ENCODE measurements at regions not wholly inside any gene's neighbourhood (a gene's known extent, or its start where the extent isn't known, plus 50 kb on each side); places are given as distances from the start of the nearest gene placed in this dataset.
"Not testable (repeated sequence)": the region's sequence is repeated elsewhere in the genome, so short reads cannot be mapped to it uniquely, and the experiment has no call there.

DNA sequence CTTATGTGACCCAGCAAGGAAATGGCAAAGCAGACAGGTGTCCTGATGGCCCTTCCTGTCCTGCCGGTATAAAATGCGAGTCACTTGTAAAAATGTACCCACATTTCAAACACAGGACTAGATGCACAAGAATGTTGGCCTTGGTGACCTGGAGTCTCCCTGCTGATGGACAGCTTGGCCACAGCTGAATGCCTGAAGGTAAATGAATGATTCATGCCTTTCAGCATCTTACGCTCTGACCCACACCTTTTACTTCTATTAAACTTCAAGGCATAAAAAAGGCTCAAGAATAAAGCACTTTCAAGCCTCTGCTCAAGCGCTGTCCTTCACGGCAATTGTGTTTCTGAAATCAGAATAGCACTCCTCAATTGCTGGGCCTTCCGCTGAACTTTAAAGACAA lies 228.0 kb upstream of the SLCO3A1 start:
- no peak for DNase-seq

DNA sequence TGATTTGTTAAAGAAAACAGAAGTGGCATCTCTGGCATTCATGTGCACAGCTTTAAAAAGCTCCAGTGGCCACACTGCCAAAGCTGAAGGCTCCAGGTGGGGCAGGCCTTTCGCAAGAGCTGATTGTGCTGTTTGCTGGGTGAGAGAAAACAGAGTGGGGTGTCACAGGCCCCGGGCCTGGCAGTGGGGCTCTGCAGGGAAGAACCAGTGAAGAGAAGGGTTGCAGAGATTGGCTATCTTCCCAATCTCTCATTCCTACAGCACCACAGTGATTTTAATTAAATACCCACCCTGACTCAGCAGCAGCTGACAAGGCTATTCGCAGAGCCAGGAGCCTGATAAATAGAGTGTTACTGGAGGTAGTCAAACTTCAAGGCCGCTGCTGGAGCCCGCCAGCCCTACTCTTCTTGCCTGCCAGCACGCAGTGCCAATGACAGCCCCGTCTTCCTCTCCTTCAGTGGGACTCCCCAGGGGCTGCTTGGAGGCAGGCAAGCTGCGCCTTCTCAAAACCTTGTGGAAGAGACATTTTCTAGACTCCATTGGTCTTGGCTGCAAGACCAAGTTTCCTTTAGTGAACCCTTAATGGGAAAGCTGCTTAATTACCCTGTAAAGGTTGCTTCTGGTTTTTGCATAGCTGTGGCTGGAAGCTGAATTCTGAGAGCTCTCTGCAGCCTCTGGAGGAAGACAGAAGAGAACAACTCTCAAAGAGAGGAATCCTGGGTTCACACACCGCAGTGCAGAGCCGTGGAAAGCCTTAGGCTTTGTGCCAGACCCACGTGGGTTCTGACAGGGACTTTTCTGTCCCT lies 225.8 kb upstream of the SLCO3A1 start:
- DNase-seq: no peak

DNA sequence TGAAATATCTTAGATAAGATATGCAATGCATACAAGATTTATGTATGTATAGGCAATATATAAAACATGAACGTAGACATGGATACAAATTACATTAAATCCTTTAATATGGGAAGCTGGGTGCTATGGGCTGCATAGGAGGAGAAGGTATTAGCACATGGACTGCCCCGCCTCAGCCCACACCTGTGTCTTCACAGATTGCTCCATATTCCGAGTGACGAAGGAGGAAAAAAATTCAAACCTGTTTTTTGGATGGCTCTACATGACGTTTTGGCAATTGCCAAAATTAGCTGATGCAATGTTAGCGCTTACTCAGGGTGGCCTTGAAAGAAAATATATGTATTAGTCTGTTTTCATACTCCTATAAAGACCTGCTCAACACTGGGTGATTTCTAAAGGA lies 223.4 kb upstream of the SLCO3A1 start:
- no peak for DNase-seq

DNA sequence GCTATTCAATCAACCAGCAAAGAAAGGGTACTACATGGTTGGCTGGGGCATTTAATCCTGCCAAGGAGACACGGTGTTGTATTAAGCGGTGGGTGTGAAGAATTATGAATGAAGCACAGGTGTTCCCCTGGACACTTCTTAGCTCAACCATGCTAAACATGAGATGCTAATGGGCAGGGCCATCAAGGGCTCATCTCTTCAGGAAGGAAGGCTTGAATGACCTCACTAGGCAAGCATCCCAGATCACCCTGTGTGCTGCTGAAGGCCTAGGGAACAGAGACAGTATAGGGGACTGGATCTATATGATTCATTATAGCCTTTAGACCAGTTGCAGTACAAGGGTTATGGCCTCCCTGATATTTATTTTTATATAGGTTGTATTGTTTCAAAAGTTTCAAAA lies 221.3 kb upstream of the SLCO3A1 start:
- no peak for DNase-seq

DNA sequence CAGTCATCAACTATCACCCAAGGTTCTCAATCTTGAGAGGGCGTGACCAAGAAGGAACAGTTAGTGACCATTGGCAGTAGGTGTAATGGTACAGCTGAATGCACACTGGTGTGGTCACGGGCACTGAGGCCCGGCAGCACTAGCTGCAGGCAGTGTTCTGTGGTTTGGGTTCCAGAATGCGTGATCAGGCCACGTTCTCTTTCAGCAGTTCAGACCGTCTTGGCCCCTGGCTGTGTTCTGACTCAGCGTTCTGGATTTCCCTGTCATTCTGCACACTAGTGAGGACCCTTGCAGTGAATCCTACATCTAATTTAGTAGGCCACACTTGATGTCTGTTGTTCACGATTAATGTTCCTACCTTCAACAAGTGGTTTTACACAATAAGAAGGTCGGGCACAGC lies 220.5 kb upstream of the SLCO3A1 start:
- no peak for DNase-seq

DNA sequence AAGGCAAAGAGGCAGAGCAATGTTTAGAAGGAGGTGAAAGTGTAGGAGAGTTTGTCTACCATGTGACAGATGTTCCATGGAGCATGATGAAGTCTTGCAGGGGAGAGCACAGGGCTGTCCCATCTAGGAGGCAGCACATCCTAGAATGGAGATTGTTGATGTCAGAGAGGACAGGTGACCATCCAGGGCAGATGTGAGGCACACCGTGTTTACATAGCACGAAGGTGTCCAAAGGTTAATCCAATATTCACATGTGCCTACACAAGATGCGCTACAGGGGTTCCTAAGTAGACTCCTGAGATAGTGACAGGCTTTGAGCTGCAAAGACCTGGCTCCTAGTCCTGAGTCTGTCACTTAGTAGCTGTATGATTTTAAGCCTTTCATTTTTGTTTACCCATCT lies 219.3 kb upstream of the SLCO3A1 start:
- DNase-seq: no peak

DNA sequence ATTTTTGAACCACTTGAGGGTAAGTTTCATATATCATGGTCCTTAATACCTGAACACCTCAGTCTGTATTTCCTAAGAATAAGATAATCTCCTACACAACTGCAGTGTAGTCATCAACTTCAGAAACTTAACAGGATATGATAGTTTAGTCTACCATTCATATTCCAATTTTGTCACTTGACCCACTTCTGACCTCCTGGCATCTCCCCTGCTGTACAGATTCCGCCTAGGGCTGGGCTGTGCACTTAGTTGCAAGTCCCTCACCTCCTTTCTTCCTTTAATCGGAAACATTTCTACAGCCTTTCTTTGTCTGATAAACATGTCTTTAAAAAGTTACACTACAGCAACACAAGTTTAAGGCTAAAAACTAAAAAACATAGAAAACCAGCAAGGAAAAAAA lies 218.4 kb upstream of the SLCO3A1 start:
- no peak for DNase-seq

DNA sequence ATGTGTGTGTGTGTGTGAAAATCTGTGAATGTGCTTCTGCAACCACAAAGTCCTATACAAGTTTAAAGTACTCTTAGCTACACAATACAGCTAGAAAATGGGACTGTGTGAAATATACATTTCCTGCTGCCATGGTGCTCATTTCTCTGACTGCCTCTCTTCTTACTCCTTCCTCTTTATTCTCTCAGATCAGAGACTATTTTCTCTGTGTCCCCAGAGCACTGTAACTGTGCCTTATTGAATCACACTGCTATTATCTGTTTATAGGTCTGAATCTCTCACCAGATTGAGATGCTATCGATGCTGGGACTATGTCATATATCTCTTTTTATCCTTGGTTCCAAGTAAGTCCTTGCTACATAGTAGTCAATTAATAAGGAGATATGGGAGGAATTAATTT lies 217.9 kb upstream of the SLCO3A1 start:
- DNase-seq: no peak

DNA sequence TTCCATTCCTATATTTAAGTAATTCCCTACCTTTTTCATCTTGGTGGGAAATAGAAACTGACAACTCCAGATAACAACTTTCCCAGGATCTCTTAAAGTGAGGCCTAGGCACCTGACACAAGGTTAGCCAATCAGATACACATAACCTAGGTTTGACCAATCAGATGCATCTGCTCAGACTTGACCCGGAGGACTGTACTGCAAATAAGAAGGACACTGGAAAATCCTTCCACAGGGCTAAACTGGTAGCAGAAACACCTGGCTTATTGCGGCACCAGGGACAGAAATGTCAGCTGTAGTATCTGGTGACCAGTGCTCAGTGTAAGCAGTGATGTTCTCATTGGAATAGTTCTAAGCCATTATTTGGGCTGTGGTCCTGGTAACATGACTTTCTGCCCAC lies 204.5 kb upstream of the SLCO3A1 start:
- DNase-seq: no peak

DNA sequence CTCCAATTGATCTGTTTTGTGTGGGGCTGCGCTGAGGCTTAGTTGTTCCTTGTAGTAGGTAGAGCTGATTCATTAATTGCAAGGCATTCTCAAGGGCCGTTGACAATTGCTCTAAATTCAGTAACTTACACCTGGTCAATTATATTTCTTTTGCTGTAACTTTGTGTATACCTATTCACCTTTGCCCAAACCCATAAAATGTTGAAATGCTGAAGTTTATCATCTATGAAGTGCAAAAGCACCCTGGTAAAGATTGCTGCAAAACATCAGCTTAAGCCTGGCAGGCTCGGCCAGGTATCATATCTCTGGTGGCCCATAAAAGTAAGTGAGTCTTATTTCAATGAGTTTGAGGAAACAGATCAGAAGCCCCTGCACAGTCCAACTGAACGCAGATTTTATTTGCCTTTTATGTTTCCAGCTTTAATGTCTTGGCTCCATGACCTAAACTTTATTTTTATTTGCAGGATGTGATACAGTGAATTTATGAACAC lies 203.6 kb upstream of the SLCO3A1 start:
- DNase-seq: no peak

DNA sequence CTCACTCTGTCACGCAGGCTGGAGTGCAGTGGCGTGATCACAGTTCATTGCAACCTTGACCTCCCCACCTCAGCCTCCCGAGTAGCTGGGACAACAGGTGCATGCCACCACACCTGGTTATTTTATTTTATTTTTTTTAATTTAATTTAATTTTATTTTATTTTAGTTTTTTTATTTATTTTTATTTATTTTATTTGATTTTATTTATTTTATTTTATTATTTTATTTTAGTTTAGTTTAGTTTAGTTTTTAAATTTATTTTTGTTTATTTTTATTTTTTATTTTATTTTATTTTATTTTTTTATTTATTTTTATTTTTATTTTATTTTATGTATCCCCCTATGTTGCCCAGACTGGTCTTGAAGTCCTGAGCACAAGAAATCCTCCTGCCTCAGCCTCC lies 202.3 kb upstream of the SLCO3A1 start:
- DNase-seq: no peak

DNA sequence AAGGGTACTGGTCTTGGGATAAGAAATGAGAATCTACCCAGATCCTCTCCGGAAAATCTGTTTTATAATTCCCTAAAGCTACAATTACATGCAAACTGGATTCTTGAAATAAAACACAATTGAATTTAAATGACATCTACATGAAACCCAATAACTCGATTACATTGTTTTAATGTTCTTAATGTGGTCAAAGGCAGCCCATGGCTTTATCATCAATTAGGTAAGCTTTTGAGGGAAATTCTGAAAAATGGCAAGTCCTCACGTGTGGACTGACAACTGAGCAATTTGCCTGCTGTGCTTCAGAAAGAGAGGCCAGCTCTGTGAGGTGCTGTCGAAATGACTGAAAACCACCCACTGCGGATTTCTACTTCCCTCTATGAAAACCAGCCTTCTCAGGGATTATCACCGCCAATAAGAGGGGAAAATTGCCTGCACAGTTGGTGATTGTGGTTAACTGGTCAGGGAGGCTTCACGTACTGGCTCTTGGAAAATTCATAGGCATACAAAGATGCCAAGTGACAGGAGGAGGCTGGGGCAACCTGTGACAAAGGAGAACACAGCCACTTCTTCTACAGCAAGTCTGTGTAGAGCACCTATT lies 200.8 kb upstream of the SLCO3A1 start:
- no peak for DNase-seq

DNA sequence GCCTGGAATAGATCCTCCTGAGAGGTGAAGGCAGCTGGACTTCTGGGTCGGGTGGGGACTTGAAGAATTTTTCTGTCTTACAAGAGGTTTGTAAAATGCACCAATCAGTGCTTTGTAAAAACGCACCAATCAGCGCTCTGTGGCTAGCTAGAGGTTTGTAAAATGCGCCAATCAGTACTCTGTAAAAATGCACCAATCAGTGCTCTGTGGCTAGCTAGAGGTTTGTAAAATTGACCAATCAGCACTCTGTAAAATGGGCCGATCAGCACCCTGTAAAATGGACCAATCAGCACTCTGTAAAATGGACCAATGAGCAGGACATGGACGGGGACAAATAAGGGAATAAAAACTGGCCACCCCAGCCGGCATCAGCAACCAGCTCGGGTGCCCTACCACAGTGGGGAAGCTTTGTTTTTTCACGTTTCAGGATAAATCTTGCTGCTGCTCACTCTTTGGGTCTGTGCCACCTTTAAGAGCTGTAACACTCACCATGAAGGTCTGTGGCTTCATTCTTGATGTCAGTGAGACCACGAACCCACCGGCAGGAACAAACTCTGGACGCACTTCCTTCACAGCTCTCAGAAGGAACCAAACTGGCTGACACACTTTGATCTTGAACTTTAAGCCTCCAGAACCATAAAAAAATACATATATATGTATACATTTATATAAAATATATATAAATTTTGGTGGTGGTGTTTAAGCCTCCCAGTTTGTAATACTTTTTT lies 197.8 kb upstream of the SLCO3A1 start:
- not testable (repeated sequence) for DNase-seq

DNA sequence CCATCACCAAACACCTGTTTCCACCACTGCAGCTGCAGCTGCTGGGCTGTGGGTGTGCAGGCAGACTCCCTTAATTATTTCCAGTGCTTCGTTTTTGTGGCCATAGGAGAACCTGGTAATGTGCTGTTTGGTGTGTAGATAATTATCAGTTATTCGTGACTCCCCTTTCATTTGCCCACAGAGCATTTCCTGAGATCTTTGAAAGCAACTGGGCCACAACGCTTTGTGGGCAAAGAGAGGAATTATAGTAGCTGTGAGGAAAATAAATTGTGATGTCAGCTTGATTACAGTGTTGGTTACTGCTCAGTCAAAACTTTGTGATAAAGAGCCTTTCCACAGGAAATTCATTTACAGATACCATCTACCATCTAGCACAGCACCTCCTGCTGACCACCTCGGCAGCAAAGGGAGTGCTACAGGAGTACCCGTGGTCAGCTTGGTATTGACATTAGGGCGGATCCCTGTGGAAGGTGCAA lies 193.3 kb upstream of the SLCO3A1 start:
- DNase-seq: no peak

DNA sequence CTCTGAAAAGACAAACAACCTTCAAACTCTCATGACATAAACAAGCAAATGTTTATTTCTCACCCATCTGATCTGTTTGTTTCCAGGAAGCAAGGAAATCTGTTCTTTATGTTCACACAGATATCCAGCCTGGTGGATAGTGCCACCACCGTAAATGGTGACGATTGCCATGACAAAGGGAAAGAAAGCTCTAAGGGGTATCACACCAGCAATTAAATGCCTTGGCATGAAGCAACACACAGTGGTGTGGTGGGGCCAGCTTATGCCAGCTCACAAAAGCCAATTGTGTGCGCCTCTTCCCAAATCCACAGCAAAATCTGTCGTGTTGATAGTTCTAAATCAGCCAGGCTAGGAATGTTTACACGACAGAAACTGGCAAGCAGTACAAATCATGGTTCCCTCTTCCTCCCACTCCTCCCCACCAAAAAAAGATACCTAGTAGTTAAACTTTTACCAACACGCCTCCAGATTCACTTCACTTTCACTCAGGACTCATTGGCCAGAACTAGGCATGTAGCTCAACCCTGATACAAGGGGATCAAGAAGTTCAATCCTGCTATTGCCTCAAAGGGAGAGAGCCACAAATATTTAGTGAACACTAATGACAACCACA lies 189.2 kb upstream of the SLCO3A1 start:
- DNase-seq: no peak

DNA sequence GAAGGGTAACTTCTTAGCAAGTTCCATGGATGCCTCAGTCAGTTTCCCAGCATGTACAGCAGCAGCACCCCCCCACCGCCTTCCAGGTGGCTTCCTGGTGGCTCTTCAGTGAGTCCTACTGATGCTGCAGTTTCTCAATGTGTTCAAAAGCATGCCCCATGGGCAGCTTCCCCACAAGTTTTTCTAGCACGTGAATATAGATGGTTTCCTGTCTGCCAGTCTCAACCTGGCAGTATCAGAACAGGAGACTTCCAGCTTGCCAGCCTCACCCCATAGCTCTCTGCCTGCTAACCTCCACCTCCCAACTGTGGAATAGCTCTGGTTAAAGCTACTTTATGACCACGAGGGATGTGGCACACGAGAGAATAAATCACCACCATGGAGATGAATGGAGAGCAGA lies 188.3 kb upstream of the SLCO3A1 start:
- no peak for DNase-seq

DNA sequence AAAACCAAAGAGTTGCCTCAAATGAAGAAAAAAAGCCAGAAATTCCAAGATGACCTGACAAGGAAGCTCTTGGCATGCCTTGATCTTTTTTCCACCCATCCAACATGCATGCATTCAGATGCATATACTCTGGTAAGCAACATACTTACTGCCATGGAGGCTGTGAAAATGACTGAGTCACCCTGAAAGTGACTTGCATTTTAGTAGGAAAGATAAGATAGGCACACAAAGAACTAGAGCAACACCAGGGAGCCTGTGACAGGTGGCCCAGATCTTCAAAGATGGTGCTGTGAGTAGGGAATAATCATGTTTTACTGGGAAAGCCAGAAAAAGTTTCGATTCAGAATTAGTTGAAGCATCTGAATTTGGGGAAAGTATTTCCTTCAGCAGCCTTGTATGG lies 185.1 kb upstream of the SLCO3A1 start:
- DNase-seq: no peak

DNA sequence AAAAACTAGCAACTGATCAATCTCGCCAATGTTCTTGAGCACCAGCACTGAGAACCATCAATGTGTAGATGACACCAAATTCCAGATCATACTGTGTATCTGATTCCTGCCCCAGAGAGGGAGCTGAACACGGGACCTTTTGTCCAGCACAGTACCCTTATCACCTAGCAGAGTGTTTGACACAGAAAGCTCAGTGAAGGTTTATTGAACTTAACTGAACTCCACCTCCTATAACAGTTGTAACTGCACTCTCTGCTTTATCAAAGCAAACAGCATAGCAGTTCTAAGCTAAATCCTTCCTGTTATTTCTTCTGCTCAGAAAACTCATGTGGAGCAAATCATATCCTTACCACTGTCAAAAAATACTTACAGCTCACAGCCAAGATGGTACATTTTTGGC lies 183.4 kb upstream of the SLCO3A1 start:
- DNase-seq: no peak

DNA sequence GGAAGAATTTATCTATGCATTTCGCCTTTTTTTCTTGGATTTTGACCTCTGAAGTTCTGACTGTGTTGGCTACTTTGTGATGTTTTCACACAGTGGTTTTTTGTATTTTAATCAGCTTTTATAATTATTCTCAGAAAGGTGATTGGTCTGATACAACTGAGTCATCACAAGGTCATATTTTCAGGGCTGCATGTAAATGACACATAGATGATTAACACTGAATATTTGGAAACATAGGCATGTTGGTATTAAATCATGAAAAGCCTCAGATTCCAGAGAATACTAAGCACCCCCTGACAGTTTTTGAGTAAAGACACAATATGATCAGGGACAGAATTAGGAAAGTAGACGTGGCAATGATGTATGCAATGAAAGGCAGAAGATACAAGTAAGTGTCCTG lies 175.5 kb upstream of the SLCO3A1 start:
- peak; percentile 7 for DNase-seq

DNA sequence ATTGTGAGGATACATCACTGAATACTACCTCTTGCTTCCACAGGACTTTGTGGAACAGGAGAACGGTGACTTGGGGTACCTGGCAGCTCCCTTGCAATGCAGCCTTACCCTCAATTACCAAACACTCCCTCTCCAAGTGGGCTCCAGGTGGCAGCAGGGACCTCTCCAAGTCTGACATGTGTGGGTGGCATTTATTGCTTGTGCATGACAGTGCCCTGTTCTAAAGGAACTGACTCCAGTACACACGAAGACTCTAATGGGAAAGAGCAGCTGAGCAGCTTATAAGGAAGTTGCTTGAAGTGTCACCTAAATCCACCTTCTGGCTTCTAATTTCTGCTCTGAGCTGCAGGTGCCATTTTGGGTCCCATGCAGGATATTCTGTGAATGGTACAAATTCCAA lies 174.1 kb upstream of the SLCO3A1 start:
- no peak for DNase-seq

DNA sequence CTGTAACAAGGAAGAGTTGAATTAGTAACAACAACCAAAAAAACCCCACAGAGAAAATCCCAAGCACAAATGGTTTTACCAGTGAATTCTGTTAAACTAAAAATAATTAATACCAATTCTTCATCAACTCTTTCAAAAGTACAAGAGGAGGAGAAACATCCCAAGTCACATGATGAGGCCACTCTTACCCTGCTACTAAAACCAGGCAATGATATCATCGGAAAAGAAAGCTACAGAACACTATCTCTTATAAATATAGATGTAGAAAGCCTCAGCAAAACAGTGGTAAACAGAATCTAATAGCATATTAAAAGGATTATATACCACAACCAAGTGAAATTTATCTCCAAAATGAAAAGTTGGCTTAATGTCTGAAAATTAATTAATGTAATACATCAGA lies 168.1 kb upstream of the SLCO3A1 start:
- no peak for DNase-seq

DNA sequence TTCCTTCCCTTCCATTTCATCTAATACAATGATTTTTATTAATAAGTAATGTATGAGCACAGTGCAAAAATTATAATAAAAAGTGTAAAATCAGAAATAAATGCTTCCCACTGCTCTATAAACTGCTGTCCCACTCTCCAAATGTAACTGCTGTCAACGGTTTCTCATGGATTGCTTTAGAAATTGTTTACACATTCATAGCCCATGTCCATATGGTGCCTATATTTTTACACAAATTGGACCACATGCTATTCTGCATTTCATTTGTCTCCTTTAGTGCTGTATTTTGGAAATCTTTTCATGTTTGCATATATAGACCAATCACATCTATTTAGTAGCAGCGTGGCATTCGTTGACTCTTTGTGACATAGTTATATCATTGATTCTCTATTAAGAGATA lies 164.7 kb upstream of the SLCO3A1 start:
- no peak for DNase-seq

DNA sequence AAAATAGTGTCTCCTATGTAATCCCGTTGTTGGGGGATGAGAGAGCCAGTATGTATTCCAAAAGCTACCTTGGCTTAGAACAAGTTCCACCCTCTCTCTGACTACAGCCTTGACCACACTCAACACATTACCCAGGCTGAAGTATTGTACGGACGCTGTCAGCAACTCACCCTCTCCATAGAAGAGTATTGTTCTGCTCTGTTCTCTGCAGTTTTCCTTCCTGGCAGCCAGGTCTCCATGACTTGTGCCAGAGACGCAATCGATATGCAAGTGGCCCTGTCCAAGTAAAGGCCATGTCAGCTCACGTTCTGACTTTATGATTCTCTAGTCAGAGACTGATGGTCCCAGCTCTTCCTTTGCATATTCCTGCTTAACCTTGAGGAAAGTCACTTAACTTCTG lies 164.1 kb upstream of the SLCO3A1 start:
- no peak for DNase-seq

DNA sequence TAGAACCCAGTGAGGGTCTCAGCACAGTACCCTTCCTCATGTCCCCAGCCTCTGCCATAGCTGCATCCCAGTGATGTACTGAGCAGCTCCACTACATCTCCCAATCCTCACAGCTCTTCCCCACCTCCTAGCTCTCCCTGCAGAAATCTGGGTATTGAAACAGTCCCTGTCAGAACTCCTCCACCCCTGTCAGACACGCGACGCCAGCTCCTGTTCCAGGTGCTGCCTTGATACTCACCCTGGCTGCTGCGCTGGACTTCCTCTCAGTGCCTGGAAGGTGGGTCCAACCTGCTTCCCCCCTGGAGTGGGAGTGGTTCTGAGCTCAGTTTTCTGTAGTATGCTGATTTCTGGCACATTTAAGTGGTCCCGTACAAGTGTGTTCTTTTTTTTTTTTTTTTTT lies 160.9 kb upstream of the SLCO3A1 start:
- no peak for DNase-seq

Measured in fibroblast of skin of right quadriceps (primary cell).